HEK293 (cell line): ENCODE measurements at regions not wholly inside any gene's neighbourhood (a gene's known extent, or its start where the extent isn't known, plus 50 kb on each side); places are given as distances from the start of the nearest gene placed in this dataset.

Source experiments
- OSR2 ChIP-seq: fragments of 450-650 bp; formaldehyde crosslinking; IDR thresholded peaks from 2 replicates; pipeline ENCODE4 v1.5.1; 2016; ENCODE audit warnings: missing biosample characterization, missing genetic modification characterization
- PRDM1 ChIP-seq: fragments of 450-650 bp; formaldehyde crosslinking; IDR thresholded peaks from 2 replicates; pipeline ENCODE4; 2016; ENCODE audit warnings: missing biosample characterization, missing genetic modification characterization
- SP2 ChIP-seq: fragments of 450-650 bp; formaldehyde crosslinking; IDR thresholded peaks from 2 replicates; pipeline ENCODE4 v1.5.1; 2016; ENCODE audit warnings: missing biosample characterization, missing genetic modification characterization
- ZBTB8A ChIP-seq: fragments of 450-650 bp; formaldehyde crosslinking; IDR thresholded peaks from 2 replicates; pipeline ENCODE4 v1.5.1; 2016; ENCODE audit warnings: missing biosample characterization, missing genetic modification characterization
- TF ChIP-seq, protein P1 (sequence below): fragments of 450-650 bp; formaldehyde crosslinking; IDR thresholded peaks from 2 replicates; pipeline ENCODE4 v1.5.1; 2016; ENCODE audit warnings: missing biosample characterization, missing genetic modification characterization

GRCh38 chr4:3896441-3896840, 130.3 kb downstream of the ADRA2C start:
- no peak for TF ChIP-seq SP2 (tag by site-specific recombination)
- no peak for TF ChIP-seq ZBTB8A (tag by site-specific recombination)
- TF ChIP-seq, protein P1, sequence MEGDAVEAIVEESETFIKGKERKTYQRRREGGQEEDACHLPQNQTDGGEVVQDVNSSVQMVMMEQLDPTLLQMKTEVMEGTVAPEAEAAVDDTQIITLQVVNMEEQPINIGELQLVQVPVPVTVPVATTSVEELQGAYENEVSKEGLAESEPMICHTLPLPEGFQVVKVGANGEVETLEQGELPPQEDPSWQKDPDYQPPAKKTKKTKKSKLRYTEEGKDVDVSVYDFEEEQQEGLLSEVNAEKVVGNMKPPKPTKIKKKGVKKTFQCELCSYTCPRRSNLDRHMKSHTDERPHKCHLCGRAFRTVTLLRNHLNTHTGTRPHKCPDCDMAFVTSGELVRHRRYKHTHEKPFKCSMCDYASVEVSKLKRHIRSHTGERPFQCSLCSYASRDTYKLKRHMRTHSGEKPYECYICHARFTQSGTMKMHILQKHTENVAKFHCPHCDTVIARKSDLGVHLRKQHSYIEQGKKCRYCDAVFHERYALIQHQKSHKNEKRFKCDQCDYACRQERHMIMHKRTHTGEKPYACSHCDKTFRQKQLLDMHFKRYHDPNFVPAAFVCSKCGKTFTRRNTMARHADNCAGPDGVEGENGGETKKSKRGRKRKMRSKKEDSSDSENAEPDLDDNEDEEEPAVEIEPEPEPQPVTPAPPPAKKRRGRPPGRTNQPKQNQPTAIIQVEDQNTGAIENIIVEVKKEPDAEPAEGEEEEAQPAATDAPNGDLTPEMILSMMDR (tag by site-specific recombination): no peak
- no peak for TF ChIP-seq OSR2 (tag by site-specific recombination)
- no peak for TF ChIP-seq PRDM1 (tag by site-specific recombination)
